GM20000 (cell line): ENCODE measurements at regions not wholly inside any gene's neighbourhood (a gene's known extent, or its start where the extent isn't known, plus 50 kb on each side); places are given as distances from the start of the nearest gene placed in this dataset.
"Not testable (repeated sequence)": the region's sequence is repeated elsewhere in the genome, so short reads cannot be mapped to it uniquely, and the experiment has no call there.

Experiments used
- DNase-seq: peaks from one replicate; pipeline ENCODE4 v3.0.0; 2012; ENCODE audit warnings: low spot score
- TF ChIP-seq, protein P1 (sequence below): IDR thresholded peaks from 2 replicates; pipeline ENCODE4 v1.5.1; 2012; ENCODE audit warnings: mild to moderate bottlenecking, control low read depth; ENCODE audit errors: extremely low read depth, missing control alignments

- TF ChIP-seq, protein P1, sequence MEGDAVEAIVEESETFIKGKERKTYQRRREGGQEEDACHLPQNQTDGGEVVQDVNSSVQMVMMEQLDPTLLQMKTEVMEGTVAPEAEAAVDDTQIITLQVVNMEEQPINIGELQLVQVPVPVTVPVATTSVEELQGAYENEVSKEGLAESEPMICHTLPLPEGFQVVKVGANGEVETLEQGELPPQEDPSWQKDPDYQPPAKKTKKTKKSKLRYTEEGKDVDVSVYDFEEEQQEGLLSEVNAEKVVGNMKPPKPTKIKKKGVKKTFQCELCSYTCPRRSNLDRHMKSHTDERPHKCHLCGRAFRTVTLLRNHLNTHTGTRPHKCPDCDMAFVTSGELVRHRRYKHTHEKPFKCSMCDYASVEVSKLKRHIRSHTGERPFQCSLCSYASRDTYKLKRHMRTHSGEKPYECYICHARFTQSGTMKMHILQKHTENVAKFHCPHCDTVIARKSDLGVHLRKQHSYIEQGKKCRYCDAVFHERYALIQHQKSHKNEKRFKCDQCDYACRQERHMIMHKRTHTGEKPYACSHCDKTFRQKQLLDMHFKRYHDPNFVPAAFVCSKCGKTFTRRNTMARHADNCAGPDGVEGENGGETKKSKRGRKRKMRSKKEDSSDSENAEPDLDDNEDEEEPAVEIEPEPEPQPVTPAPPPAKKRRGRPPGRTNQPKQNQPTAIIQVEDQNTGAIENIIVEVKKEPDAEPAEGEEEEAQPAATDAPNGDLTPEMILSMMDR, result no peak
- DNase-seq, result no peak
Observed at GRCh38 chr4:126916049-126916625, 716.6 kb upstream of the INTU start.

DNA sequence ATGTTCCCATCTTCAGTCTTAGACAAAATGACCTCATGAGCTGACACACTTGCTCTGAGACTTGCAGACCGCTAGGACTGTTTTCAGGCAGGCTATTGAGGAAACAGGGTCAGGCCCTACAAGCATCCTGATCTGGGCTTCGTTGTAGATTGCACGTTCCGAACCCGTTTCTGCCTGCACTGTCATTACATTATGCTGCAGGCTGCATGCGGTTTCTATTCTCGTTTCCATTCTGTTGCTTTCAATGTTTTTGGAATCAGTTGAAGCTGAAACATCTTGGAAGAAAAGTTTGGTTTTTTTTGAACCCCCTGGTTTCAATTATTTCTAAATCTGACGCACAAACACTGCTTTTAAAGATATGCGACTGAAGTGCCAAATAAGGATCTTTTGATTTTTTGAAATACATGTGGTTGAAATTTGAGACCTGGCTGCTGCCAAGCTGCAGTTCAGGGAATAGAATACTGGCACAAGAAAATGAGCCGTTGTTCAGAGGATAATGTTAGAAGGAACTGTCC, 716.1 kb upstream of the INTU start:
- DNase-seq, result no peak
- TF ChIP-seq, protein P1, result no peak

DNA sequence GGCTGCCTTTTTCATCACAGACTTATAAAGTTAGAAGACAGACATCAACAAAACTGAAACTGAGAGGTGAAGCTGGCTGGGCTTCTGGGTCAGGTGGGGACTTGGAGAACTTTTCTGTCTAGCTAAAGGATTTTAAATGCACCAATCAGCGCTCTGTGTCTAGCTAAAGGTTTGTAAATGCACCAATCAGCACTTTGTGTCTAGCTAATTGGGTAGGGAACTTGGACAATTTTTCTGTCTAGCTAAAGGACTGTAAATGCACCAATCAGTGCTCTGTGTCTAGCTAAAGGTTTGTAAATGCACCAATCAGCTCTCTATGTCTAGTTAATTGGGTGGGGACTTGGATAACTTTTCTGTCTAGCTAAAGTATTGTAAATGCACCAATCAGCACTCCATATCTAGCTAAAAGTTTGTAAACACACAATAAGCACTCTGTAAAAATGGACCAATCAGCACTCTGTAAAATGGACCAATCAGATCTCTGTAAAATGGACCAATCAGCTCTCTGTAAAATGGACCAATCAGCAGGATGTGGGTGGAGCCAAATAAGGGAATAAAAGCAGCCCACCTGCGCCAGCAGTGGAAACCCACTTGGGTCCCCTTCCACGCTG, 710.3 kb upstream of the INTU start:
- not testable (repeated sequence) for DNase-seq

DNA sequence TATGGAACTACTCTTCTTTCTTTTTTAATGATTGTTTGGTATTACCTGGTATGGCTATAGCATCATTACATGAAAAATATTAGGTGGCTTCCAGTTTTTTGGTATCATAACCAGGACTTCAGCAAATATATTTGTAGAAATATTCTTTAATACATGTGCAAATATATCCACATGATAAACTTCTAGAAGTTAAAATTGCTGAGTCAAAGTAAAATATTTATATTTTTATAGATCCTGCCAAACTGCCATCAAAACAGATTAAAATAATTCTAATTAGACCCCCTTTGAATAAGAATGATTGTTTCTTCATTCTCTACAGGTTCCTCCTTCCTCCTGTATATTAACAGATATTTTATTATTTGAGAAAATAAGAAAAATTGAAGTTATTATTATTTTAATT, 708.5 kb upstream of the INTU start:
- TF ChIP-seq, protein P1, result no peak
- DNase-seq, result no peak

DNA sequence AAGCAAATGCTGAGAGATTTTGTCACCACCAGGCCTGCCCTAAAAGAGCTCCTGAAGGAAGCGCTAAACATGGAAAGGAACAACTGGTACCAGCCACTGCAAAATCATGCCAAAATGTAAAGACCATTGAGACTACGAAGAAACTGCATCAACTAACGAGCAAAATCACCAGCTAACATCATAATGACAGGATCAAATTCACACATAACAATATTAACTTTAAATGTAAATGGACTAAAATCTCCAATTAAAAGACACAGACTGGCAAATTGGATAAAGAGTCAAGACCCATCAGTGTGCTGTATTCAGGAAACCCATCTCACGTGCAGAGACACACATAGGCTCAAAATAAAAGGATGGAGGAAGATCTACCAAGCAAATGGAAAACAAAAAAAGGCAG, 702.7 kb upstream of the INTU start:
- DNase-seq, result not testable (repeated sequence)

- TF ChIP-seq, protein P1, result no peak
- DNase-seq, result no peak
Observed at GRCh38 chr4:126935801-126936200, 697.0 kb upstream of the INTU start.

DNA sequence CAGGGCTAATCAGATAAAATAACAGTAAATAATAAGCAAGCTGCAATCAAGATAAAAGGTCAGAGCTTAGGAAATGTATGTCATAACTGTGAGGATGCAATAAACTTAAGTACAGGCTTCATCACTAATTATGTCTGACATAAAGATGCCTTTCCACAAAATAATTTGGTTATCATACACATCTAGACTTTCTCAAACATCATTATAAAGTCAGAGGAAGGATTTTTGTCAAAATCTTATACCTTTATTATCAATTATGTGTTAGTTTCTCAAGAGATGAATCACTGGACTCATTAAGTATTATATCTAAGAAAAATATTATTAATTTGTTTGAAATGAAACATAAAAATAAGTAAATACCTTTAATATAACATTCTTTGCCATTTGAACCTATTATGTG, 695.4 kb upstream of the INTU start:
- DNase-seq, result no peak
- TF ChIP-seq, protein P1, result no peak

DNA sequence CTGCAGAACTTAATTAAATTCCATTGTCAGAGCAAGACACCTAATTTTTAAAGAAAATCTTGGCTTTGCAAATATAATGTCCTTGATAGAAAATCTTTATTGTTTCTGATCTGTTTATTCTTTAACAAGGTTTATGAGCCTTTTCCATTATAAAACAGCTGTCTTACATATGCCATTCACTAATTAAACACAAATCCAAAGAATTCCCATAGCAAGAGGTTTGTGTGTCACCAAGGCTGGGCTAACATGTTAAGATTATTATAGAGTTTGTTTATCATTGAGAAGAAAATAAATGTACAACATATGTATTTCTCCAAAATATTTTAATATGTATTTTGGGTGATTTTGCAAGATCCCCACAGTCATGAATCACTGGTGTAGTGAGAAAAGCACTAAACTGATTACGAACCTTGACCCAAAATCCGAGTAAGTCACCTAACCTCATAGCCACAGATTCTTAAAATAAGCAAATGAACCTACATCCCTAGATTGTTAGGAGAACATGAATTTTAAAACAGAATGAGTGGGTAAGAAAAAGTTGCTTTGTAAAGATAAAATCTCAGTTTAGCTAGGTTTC, 694.8 kb upstream of the INTU start:
- no peak for DNase-seq
- TF ChIP-seq, protein P1, result no peak
